ENCODE measurements at regions not wholly inside any gene's neighbourhood (a gene's known extent, or its start where the extent isn't known, plus 50 kb on each side); places are given as distances from the start of the nearest gene placed in this dataset.

DNA sequence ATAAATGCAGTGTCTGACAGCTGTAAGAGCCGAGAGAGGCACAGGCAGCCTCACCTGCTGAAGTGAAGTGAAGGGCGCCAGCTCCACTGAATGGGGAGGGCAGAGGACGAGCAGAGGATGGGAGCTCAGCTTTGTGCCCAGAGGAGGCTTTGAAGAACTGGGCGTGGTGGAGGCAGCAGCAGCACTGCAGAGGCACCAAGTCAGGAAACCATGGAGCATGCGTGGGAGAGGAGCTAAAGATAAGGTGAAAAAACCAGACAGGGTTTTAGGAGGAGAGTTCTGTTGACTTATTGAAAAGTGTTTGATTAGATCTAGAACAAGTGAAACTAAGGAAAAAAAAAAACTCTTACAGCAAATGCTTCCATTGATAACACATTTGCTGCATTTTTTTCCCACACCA lies 216.4 kb downstream of the CXCL12 start:
- no peak for TF ChIP-seq EZH2 (IDR thresholded peaks at IDR 0.05; ENCODE audit: low read depth)
- TF ChIP-seq, protein P1, sequence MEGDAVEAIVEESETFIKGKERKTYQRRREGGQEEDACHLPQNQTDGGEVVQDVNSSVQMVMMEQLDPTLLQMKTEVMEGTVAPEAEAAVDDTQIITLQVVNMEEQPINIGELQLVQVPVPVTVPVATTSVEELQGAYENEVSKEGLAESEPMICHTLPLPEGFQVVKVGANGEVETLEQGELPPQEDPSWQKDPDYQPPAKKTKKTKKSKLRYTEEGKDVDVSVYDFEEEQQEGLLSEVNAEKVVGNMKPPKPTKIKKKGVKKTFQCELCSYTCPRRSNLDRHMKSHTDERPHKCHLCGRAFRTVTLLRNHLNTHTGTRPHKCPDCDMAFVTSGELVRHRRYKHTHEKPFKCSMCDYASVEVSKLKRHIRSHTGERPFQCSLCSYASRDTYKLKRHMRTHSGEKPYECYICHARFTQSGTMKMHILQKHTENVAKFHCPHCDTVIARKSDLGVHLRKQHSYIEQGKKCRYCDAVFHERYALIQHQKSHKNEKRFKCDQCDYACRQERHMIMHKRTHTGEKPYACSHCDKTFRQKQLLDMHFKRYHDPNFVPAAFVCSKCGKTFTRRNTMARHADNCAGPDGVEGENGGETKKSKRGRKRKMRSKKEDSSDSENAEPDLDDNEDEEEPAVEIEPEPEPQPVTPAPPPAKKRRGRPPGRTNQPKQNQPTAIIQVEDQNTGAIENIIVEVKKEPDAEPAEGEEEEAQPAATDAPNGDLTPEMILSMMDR (conservative IDR thresholded peaks at IDR 0.05): no peak
- H3K79me2 ChIP-seq (ENCODE audit: low read depth): no peaks in the 10 kb centered on the region
- H3K4me3 ChIP-seq: no peak overlapping the region
- no peaks in the 10 kb centered on the region for H3K4me1 ChIP-seq (replicated peaks; ENCODE audit: insufficient read depth)
- ChIA-PET CTCF (no interaction called here), POLR2A (ENCODE audit: unreplicated experiment) (no interaction called here)
- intact Hi-C loops (cut with micrococcal nuclease; ENCODE audit: unreplicated experiment): no loop called here
- no TSS peak for BruUV-seq (replicated peaks)
- H3K27ac ChIP-seq: no peak overlapping the region
- H3K4me2 ChIP-seq: no peak overlapping the region
- H4K20me1 ChIP-seq (ENCODE audit: insufficient read depth): 0 out of 2 replicates have a peak, but pooled peaks cover 2% of the 10 kb centered on the region
- H3K36me3 ChIP-seq (ENCODE audit: low read depth): no peaks in the 10 kb centered on the region
- no peaks in the 10 kb centered on the region for H3K9me3 ChIP-seq (ENCODE audit: insufficient read depth, low read depth)
- no peaks in the 10 kb centered on the region for H3F3A ChIP-seq (ENCODE audit: insufficient read depth, low read depth)
- DNase-seq: no peak
- H3K27me3 ChIP-seq (ENCODE audit: insufficient read depth, low read depth): peaks cover 45% of the 10 kb centered on the region
- no peaks in the 10 kb centered on the region for H3K9me2 ChIP-seq (ENCODE audit: insufficient read depth)
- no peak overlapping the region for H2AFZ ChIP-seq

DNA sequence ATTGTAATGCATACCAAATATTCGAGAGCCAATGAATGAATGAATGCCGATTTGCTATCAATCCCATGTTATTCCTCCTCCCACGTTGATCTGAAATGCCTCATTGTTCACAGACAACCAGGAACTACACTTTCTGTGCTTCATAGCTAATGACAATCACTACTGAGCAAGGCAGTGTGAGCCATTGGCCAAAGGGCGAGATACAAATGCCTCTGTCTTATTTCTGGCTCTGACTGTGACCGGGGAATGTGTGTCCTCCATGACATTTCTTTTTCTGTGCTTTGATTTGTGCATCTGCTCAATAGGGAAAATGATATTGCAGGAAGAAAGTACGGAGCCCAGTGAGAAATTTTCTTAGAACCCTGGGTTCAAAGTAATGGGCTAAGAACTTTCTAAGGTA lies 217.1 kb downstream of the CXCL12 start:
- Histone ChIP-seq H3K27me3 (ENCODE audit: insufficient read depth, low read depth) (peaks cover 41% of the 10 kb centered on the region), H3K9me3 (ENCODE audit: insufficient read depth, low read depth) (no peaks in the 10 kb centered on the region), H3K79me2 (ENCODE audit: low read depth) (no peaks in the 10 kb centered on the region), H3K36me3 (ENCODE audit: low read depth) (no peaks in the 10 kb centered on the region), H3F3A (ENCODE audit: insufficient read depth, low read depth) (no peaks in the 10 kb centered on the region), H4K20me1 (ENCODE audit: insufficient read depth) (0 out of 2 replicates have a peak, but pooled peaks cover 2% of the 10 kb centered on the region), H3K4me3 (no peak overlapping the region), H3K4me1 (replicated peaks; ENCODE audit: insufficient read depth) (no peaks in the 10 kb centered on the region), H3K4me2 (no peak overlapping the region), H3K9me2 (ENCODE audit: insufficient read depth) (no peaks in the 10 kb centered on the region), H3K27ac (no peak overlapping the region), H2AFZ (no peak overlapping the region)
- no peak for DNase-seq
- no TSS peak for BruUV-seq (replicated peaks)
- intact Hi-C loops (cut with micrococcal nuclease; ENCODE audit: unreplicated experiment): no loop called here
- ChIA-PET CTCF (no interaction called here), POLR2A (ENCODE audit: unreplicated experiment) (no interaction called here)
- TF ChIP-seq, protein P1 (conservative IDR thresholded peaks at IDR 0.05): no peak
- no peak for TF ChIP-seq EZH2 (IDR thresholded peaks at IDR 0.05; ENCODE audit: low read depth)

DNA sequence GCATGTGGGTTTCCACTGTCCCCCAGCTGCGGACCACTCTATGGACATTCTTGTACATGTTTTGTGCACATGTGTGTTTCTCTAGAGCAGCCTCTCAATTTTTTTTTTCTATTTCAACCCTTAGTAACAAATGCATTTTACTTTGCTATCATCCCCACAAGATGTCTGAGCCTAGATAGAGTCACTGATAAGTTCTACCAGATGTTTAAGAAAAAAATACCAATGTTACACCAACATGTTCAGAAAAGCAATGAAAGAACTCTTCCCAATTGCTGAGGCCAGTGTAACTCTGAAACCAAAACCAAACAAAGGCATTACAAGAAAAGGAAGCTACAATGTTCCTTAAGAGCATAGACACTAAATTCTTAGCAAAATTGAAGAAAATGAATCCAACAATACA lies 218.5 kb downstream of the CXCL12 start:
- Histone ChIP-seq H2AFZ (no peak overlapping the region), H3K4me1 (replicated peaks; ENCODE audit: insufficient read depth) (no peaks in the 10 kb centered on the region), H3F3A (ENCODE audit: insufficient read depth, low read depth) (no peaks in the 10 kb centered on the region), H3K36me3 (ENCODE audit: low read depth) (no peaks in the 10 kb centered on the region), H3K9me2 (ENCODE audit: insufficient read depth) (no peaks in the 10 kb centered on the region), H3K9me3 (ENCODE audit: insufficient read depth, low read depth) (no peaks in the 10 kb centered on the region), H3K27me3 (ENCODE audit: insufficient read depth, low read depth) (peaks cover 31% of the 10 kb centered on the region), H3K79me2 (ENCODE audit: low read depth) (no peaks in the 10 kb centered on the region), H3K4me2 (no peak overlapping the region), H4K20me1 (ENCODE audit: insufficient read depth) (0 out of 2 replicates have a peak, but pooled peaks cover 2% of the 10 kb centered on the region), H3K27ac (no peak overlapping the region), H3K4me3 (no peak overlapping the region)
- DNase-seq: no peak
- CTCF ChIA-PET: no interaction called here
- POLR2A ChIA-PET (ENCODE audit: unreplicated experiment): no interaction called here
- intact Hi-C loops (cut with micrococcal nuclease; ENCODE audit: unreplicated experiment): no loop called here
- TF ChIP-seq, protein P1 (conservative IDR thresholded peaks at IDR 0.05): no peak
- TF ChIP-seq EZH2 (IDR thresholded peaks at IDR 0.05; ENCODE audit: low read depth): no peak
- no TSS peak for BruUV-seq (replicated peaks)

All from PC-9 (cell line).